ENCODE measurements at regions not wholly inside any gene's neighbourhood (a gene's known extent, or its start where the extent isn't known, plus 50 kb on each side); places are given as distances from the start of the nearest gene placed in this dataset.

DNA sequence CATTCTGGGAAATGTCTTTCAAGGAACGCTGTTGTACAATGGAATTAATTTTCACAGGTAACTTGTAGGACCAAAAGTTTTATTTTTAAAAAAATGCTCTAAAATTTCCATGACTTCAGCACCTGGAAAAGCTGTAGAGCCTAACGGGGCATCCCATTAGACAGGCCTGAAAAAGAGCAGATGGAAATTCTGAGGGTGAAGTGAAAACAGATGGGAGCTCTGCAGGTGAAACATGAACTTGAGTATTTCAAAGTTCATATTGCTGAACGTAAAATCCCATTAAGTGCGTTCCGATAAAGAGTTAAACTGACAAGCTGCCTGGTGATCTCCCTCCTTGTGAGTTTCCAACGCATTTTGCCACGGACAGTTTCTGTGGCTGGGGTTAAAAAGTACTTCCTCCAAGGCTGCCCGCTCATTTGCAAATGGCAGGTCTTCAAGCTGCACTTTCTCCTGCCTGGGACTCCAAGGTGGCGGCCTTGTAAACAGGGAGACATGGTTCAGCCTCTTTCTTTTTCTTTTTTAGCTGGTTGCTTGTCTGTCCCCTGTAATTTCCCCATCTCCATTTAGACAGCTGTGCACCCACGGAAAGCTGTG lies 450.4 kb downstream of the FGF9 start:
- CTCF ChIA-PET: no interaction called here
- peaks cover 13% of the 10 kb centered on the region for H3K4me1 Mint-ChIP-seq (ENCODE audit: low read depth)
- H3K27me3 Mint-ChIP-seq: no peaks in the 10 kb centered on the region
- no peak for DNase-seq
- H3K9me3 Mint-ChIP-seq: peaks cover 3% of the 10 kb centered on the region
- intact Hi-C loops (cut with micrococcal nuclease): no loop called here
- POLR2A ChIA-PET: no interaction called here
- H3K4me3 Mint-ChIP-seq: no peak overlapping the region
- no peak overlapping the region for H3K27ac Mint-ChIP-seq
- no peaks in the 10 kb centered on the region for H3K36me3 Mint-ChIP-seq

DNA sequence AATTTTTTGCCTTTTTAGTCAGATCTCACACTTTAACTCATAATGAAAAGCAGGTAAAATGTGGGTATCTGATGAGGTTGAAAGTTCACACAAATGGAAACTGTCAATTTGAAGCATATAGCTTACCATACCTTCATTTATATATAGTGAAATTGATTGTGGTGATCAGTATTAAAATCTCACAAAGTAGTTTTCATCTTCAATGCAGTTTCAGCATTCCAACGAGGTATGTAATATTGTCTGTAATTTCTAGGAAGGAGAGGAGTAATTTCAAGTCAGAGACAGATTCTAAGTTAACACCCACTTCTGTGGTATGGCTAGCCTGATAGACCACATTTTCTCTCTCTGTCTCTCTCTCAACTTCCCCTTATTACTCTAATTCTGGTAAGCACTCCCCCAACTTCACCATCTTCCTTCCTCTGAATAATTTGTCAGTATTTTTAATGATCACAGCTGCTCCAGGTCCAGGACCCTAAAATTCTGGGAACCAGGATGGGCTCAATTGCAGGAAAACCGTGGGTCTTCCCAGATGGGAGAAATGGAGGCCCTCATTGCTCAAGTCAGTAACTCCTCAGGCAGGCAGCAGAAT lies 455.7 kb downstream of the FGF9 start:
- Mint-ChIP-seq H3K36me3 (peaks cover 10% of the 10 kb centered on the region), H3K27ac (no peak overlapping the region), H3K9me3 (peaks cover 14% of the 10 kb centered on the region), H3K4me3 (no peak overlapping the region), H3K4me1 (ENCODE audit: low read depth) (peaks cover 34% of the 10 kb centered on the region), H3K27me3 (no peaks in the 10 kb centered on the region)
- no peak for DNase-seq
- intact Hi-C loops (cut with micrococcal nuclease): loop anchor here (1.0 to 5.0 kb wide), 4 partner anchors 12 to 64 kb away; no protein-coding TSS in a partner anchor
- ChIA-PET CTCF (interaction anchor here (0.6 kb wide), 1 partner anchor 12 kb away, joined by 3 read pairs; no protein-coding TSS in a partner anchor), POLR2A (no interaction called here)

DNA sequence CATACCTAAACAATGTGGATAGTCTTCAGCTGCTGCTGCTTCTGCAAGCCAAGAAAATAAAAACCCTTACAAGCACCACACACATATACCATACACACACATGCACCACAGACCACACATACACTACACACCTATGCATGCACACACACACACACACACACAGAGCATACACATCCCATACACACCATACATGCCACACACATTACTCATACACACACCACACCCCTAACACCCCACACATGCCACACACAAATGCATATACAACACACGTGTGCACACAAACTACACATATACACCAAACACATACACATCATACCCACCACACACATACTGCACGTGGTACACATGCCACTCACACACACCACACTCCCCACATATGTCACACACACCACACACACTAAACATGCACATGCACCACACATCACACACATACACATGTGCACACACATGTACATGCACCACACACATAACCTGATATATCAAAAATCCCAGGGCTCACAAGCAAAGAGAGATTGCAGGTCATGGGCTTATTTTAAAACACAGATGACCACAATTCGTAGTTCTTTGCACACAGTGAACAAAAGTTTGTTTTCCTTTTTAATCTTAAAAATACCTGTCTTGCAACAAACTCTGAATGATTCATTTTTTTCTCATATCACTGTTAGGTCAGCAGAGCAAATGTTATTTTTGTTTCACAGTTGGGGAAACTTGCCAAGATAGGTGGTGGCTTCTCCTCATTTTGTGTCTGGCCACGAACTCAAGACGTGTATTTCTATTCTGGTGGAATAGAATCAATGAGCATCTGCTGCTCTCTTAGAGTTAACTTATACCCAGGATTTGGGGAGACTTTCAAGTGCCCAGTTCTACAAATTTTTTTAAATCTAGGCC lies 456.6 kb downstream of the FGF9 start:
- Mint-ChIP-seq H3K9me3 (peaks cover 14% of the 10 kb centered on the region), H3K27me3 (no peaks in the 10 kb centered on the region), H3K36me3 (peaks cover 10% of the 10 kb centered on the region), H3K4me1 (ENCODE audit: low read depth) (peaks cover 34% of the 10 kb centered on the region), H3K27ac (no peak overlapping the region), H3K4me3 (no peak overlapping the region)
- intact Hi-C loops (cut with micrococcal nuclease): loop anchor here (5.0 kb wide), 1 partner anchor 65 kb away; no protein-coding TSS in a partner anchor
- no peak for DNase-seq
- ChIA-PET CTCF (no interaction called here), POLR2A (no interaction called here)

DNA sequence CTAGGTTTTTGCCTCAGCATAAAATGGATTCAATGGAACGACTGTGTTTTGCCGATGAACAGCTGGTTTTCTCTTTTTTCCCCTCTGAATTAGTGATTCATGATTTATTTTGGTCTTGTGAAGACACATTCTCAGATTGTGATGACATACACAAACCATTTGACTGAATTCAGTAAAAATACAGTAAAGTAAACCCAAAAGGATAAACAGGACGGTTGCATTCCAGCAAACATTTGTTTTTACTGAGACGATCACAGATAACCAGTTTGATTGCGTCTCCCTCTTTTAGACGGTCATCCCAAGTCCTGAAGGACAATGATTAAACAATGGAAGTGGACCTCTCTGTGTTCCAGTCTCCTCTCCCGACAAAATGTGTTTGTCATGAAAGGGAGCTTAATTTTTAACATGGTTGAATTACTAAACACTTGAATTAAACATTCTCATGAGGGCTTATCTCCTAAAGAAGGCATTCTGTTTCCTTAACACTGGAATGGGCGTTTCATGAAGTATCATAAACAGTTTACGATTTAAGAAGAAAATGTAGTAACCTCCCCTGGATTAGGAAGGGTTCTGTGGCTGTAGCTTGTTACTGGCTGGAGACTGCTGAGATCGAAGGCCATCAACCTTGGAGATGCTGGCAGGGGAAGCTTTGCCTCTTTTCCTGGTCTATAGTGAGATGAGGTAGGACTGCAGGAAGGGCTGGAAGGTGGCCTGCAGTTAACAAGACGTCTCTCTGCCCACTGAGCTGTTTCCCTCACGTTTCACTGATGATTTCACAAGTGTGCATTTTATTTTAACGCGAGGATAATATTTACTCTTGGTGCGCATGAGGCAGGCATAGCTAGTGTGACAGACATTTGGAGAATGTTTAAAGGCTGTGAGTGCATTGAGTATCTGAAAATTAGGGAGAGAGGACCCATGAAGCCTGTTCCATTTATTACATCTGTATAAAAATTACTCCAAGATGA lies 457.9 kb downstream of the FGF9 start:
- H3K27me3 Mint-ChIP-seq: no peaks in the 10 kb centered on the region
- peaks cover 10% of the 10 kb centered on the region for H3K36me3 Mint-ChIP-seq
- H3K27ac Mint-ChIP-seq: no peak overlapping the region
- DNase-seq: no peak
- ChIA-PET POLR2A (no interaction called here), CTCF (no interaction called here)
- intact Hi-C loops (cut with micrococcal nuclease): loop anchor here (5.0 kb wide), 1 partner anchor 66 kb away; no protein-coding TSS in a partner anchor
- H3K4me3 Mint-ChIP-seq: no peak overlapping the region
- H3K9me3 Mint-ChIP-seq: peaks cover 11% of the 10 kb centered on the region
- peaks cover 34% of the 10 kb centered on the region for H3K4me1 Mint-ChIP-seq (ENCODE audit: low read depth)

DNA sequence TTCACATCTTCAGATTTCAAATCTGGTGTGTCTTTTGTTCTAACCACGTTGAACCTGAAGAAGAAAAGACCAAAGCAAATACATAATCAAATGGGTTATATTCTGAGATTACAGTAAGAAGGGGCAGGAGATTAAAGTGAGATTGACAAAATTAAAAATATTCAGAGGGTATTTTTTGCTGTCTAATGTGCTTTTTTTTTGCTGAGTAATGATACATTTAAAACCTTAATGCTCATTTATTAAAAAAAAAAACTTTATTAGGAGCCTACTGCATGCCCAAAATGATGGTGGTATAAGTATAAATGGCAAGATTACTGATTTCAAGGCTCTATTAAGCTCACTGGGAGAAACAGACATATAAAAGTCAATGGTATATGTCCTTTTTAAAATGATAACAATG lies 459.4 kb downstream of the FGF9 start:
- Mint-ChIP-seq H3K9me3 (peaks cover 11% of the 10 kb centered on the region), H3K4me1 (ENCODE audit: low read depth) (peaks cover 31% of the 10 kb centered on the region), H3K27ac (no peak overlapping the region), H3K36me3 (peaks cover 10% of the 10 kb centered on the region), H3K4me3 (no peak overlapping the region), H3K27me3 (no peaks in the 10 kb centered on the region)
- no peak for DNase-seq
- ChIA-PET CTCF (no interaction called here), POLR2A (no interaction called here)
- intact Hi-C loops (cut with micrococcal nuclease): no loop called here

DNA sequence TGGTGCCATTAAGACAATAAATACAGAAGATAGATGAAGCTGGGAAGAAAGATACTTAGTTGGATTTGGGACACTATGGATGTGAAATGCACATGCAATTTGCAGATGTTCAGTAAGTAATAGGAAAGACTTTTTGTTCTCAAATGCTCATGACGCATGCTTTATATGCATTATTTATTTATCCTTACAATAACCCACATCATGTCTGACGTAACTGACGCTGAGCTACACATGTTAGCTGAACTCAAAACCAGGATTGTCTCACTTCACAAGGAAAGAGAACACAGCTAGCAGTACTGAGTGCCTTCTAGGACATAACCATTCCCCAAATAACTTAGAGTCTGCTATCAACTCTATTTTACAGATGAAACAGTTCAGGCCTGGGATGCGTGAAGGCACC lies 463.4 kb downstream of the FGF9 start:
- POLR2A ChIA-PET: no interaction called here
- CTCF ChIA-PET: no interaction called here
- H3K9me3 Mint-ChIP-seq: peaks cover 5% of the 10 kb centered on the region
- H3K36me3 Mint-ChIP-seq: peaks cover 4% of the 10 kb centered on the region
- intact Hi-C loops (cut with micrococcal nuclease): no loop called here
- no peak overlapping the region for H3K27ac Mint-ChIP-seq
- no peaks in the 10 kb centered on the region for H3K27me3 Mint-ChIP-seq
- no peak for DNase-seq
- H3K4me1 Mint-ChIP-seq (ENCODE audit: low read depth): peaks cover 20% of the 10 kb centered on the region
- no peak overlapping the region for H3K4me3 Mint-ChIP-seq

DNA sequence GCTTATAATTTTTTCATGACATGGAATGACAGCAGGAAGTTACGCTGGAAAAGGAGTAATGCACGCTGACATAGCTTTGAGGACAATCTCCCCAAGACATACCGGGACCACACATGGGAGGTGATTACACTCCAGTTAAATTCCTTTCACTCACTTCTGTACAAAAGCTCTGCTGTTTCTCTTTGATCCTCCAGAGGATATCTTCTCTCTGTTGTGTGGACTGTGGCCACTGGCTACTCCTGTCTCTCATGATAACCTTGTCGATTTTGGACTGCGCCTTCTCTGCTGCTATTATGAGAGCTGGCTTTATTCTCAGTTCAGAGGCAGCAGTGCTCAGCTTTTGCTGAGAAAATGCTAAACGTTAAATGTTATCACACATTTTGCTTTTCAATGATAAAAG lies 464.6 kb downstream of the FGF9 start:
- H3K4me3 Mint-ChIP-seq: no peak overlapping the region
- CTCF ChIA-PET: no interaction called here
- intact Hi-C loops (cut with micrococcal nuclease): no loop called here

DNA sequence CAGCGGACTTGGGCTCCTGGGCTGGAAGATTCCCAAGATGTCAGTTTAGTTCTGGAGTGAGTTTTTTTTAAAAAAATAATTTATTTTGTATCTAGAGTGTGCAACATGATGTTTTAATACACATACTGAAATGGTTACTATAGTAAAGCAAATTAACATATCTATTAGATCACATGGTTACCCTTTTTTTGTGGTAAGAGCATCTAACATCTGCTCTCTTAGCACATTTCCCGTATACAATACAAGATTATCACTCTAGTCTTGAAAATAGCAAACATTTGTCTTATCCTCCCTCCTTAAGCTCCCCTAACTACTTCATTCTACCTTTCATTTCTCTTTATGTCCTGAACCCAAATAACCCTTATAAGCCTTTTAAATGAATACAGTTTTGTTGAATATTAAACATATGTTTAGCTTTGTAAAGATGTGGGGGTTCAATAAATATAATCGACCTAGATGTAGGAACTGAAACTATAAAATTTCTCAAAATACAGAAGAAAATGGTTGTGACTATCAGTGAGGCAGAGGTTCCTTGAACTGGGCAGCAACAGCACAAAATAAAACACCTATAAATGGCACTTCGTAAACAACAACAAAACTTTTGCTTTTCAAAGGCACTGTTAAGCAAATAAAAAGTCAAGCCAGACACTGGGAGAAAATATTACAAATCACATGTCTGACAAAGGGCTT lies 466.6 kb downstream of the FGF9 start:
- Mint-ChIP-seq H3K4me1 (ENCODE audit: low read depth) (peaks cover 23% of the 10 kb centered on the region), H3K9me3 (no peaks in the 10 kb centered on the region), H3K27me3 (no peaks in the 10 kb centered on the region), H3K27ac (no peak overlapping the region), H3K4me3 (no peak overlapping the region), H3K36me3 (no peaks in the 10 kb centered on the region)
- ChIA-PET CTCF (no interaction called here), POLR2A (no interaction called here)
- DNase-seq: no peak
- intact Hi-C loops (cut with micrococcal nuclease): no loop called here

More for the DNA sequence above, 464.6 kb downstream of the FGF9 start:
- Mint-ChIP-seq H3K36me3 (no peaks in the 10 kb centered on the region), H3K9me3 (no peaks in the 10 kb centered on the region), H3K27ac (no peak overlapping the region), H3K27me3 (no peaks in the 10 kb centered on the region), H3K4me1 (ENCODE audit: low read depth) (peaks cover 18% of the 10 kb centered on the region)
- POLR2A ChIA-PET: no interaction called here
- no peak for DNase-seq

DNA sequence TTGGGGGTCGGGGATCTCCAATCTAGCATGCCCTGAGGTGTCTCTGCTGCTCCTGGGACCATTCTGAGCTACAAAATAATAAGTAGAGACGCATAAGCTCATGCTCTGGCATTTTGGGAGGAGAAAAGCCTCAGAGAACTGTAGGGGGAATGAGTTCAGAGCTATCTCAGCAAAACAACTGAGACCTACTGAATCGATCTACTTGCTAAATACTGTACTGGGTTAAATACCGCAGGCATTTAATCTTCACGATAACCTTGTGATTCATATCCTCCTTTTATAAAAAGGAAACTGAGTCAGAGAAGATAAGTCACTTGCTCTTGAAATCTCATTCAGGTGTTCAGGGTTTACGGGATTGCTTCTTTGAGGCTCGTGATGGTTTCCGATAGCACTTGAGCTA lies 468.1 kb downstream of the FGF9 start:
- no peaks in the 10 kb centered on the region for H3K36me3 Mint-ChIP-seq
- DNase-seq: no peak
- H3K4me3 Mint-ChIP-seq: no peak overlapping the region
- CTCF ChIA-PET: interaction anchor here (0.6 to 0.8 kb wide), 2 partner anchors 31 to 57 kb away, joined by 3 read pairs; no protein-coding TSS in a partner anchor
- POLR2A ChIA-PET: no interaction called here
- intact Hi-C loops (cut with micrococcal nuclease): no loop called here
- no peak overlapping the region for H3K27ac Mint-ChIP-seq
- H3K27me3 Mint-ChIP-seq: no peaks in the 10 kb centered on the region
- peaks cover 26% of the 10 kb centered on the region for H3K4me1 Mint-ChIP-seq (ENCODE audit: low read depth)
- no peaks in the 10 kb centered on the region for H3K9me3 Mint-ChIP-seq

DNA sequence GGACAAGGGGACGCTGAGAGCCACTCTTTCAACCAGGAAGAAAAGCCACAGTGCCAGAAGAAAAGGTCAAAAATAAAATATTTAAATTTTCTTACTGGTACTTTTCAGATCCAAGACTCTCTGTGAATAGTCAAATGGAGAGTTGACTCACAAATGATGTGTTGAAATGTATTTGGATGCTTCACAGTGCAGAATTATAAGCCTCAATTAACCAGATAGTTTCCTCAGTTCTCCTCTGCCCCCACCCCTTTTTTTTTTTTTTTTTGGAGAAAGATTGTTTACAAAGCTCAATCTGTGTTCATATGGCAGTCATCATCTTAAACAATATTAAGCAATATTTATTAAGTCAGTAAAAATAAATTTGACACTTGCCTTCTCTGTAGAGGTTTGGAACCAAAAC lies 470.8 kb downstream of the FGF9 start:
- intact Hi-C loops (cut with micrococcal nuclease): no loop called here
- peaks cover 21% of the 10 kb centered on the region for H3K4me1 Mint-ChIP-seq (ENCODE audit: low read depth)
- no peaks in the 10 kb centered on the region for H3K9me3 Mint-ChIP-seq
- H3K36me3 Mint-ChIP-seq: no peaks in the 10 kb centered on the region
- H3K27me3 Mint-ChIP-seq: no peaks in the 10 kb centered on the region
- no peak overlapping the region for H3K27ac Mint-ChIP-seq
- DNase-seq: no peak
- ChIA-PET POLR2A (no interaction called here), CTCF (no interaction called here)
- no peak overlapping the region for H3K4me3 Mint-ChIP-seq

DNA sequence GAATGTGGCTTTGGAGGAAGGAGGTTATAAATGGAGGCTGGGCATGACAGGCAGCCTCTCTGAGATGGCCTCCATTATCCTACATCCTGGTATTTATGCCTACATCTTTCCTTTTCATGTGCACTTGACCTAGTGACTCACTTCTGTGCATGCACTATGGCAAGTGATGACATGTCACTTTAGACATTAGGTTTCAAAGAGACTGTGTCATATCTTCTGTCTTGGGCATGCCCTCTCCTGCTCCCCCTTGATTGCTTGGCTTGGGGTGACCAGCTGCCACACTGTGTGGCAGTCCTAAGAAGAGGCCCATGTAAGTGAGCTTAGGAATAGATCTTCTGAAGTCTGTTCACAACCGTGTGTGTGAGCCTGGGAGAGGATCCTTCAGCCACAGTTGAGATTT lies 472.8 kb downstream of the FGF9 start:
- Mint-ChIP-seq H3K27me3 (no peaks in the 10 kb centered on the region), H3K4me3 (no peak overlapping the region), H3K36me3 (peaks cover 6% of the 10 kb centered on the region), H3K9me3 (peaks cover 8% of the 10 kb centered on the region), H3K4me1 (ENCODE audit: low read depth) (peaks cover 15% of the 10 kb centered on the region), H3K27ac (no peak overlapping the region)
- POLR2A ChIA-PET: no interaction called here
- CTCF ChIA-PET: no interaction called here
- intact Hi-C loops (cut with micrococcal nuclease): no loop called here
- no peak for DNase-seq

All from activated CD4-positive, alpha-beta memory T cell treated with anti-CD3 and anti-CD28 coated beads for 36 hours (primary cell).